ENCODE measurements at regions not wholly inside any gene's neighbourhood (a gene's known extent, or its start where the extent isn't known, plus 50 kb on each side); places are given as distances from the start of the nearest gene placed in this dataset.

- peaks cover under 1% of the 10 kb centered on the region for H3K27me3 ChIP-seq (ENCODE audit: control insufficient read depth, insufficient read depth, low read length)
- no peak for DNase-seq (ENCODE audit: low read depth)
- no peaks in the 10 kb centered on the region for H3K36me3 ChIP-seq (ENCODE audit: control insufficient read depth, insufficient read depth, low read length)
- peak; percentile 7 for FAIRE-seq
- TF ChIP-seq, protein P1, sequence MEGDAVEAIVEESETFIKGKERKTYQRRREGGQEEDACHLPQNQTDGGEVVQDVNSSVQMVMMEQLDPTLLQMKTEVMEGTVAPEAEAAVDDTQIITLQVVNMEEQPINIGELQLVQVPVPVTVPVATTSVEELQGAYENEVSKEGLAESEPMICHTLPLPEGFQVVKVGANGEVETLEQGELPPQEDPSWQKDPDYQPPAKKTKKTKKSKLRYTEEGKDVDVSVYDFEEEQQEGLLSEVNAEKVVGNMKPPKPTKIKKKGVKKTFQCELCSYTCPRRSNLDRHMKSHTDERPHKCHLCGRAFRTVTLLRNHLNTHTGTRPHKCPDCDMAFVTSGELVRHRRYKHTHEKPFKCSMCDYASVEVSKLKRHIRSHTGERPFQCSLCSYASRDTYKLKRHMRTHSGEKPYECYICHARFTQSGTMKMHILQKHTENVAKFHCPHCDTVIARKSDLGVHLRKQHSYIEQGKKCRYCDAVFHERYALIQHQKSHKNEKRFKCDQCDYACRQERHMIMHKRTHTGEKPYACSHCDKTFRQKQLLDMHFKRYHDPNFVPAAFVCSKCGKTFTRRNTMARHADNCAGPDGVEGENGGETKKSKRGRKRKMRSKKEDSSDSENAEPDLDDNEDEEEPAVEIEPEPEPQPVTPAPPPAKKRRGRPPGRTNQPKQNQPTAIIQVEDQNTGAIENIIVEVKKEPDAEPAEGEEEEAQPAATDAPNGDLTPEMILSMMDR (IDR thresholded peaks at IDR 0.05; ENCODE audit: insufficient read depth, low read length, severe bottlenecking) = no peak
- H3K4me3 ChIP-seq (ENCODE audit: low read depth, low read length) = no peak overlapping the region
These were observed 260.5 kb downstream of the CDK5RAP2 start for GRCh38 chr9:120319452-120319851.

GRCh38 chr9:120315154-120315553 lies 264.8 kb downstream of the CDK5RAP2 start:
- TF ChIP-seq, protein P1 (IDR thresholded peaks at IDR 0.05; ENCODE audit: insufficient read depth, low read length, severe bottlenecking) = no peak
- no peak for FAIRE-seq
- H3K36me3 ChIP-seq (ENCODE audit: control insufficient read depth, insufficient read depth, low read length) = no peaks in the 10 kb centered on the region

GRCh38 chr9:120312031-120312430 lies 267.9 kb downstream of the CDK5RAP2 start:
- Histone ChIP-seq H3K27me3 (ENCODE audit: control insufficient read depth, insufficient read depth, low read length) (no peaks in the 10 kb centered on the region), H3K4me3 (ENCODE audit: low read depth, low read length) (no peak overlapping the region), H3K36me3 (ENCODE audit: control insufficient read depth, insufficient read depth, low read length) (no peaks in the 10 kb centered on the region)
- FAIRE-seq (no peak), DNase-seq (ENCODE audit: low read depth) (no peak)
- TF ChIP-seq, protein P1 (IDR thresholded peaks at IDR 0.05; ENCODE audit: insufficient read depth, low read length, severe bottlenecking) = no peak

More at GRCh38 chr9:120315154-120315553, 264.8 kb downstream of the CDK5RAP2 start:
- Histone ChIP-seq H3K27me3 (ENCODE audit: control insufficient read depth, insufficient read depth, low read length) (no peaks in the 10 kb centered on the region), H3K4me3 (ENCODE audit: low read depth, low read length) (no peak overlapping the region)
- no peak for DNase-seq (ENCODE audit: low read depth)

GRCh38 chr9:120310035-120310434 lies 269.9 kb downstream of the CDK5RAP2 start:
- Histone ChIP-seq H3K36me3 (ENCODE audit: control insufficient read depth, insufficient read depth, low read length) (no peaks in the 10 kb centered on the region), H3K4me3 (ENCODE audit: low read depth, low read length) (no peak overlapping the region), H3K27me3 (ENCODE audit: control insufficient read depth, insufficient read depth, low read length) (no peaks in the 10 kb centered on the region)
- FAIRE-seq (no peak), DNase-seq (ENCODE audit: low read depth) (no peak)
- TF ChIP-seq, protein P1 (IDR thresholded peaks at IDR 0.05; ENCODE audit: insufficient read depth, low read length, severe bottlenecking) = no peak

DNA sequence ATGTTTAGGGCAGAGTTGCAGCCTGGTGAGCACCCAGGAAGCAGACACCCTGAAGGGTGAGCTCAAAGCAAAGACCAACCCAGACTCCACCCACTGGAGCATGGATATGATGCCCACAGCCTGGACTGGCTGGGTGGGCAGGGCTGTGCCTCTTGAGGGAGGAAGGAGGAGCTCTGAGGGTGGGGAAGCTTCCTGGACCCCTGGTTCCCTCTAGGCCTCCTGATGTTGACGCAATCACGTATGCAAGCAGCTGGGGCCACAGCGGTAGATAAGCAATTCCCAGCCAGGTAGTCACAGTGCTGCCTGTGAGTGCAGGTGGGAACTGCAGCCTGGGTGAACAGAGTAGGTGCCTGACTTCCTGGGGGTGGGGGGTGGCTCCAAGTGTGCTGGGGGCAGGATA lies 271.5 kb downstream of the CDK5RAP2 start:
- Histone ChIP-seq H3K36me3 (ENCODE audit: control insufficient read depth, insufficient read depth, low read length) (no peaks in the 10 kb centered on the region), H3K4me3 (ENCODE audit: low read depth, low read length) (no peak overlapping the region), H3K27me3 (ENCODE audit: control insufficient read depth, insufficient read depth, low read length) (no peaks in the 10 kb centered on the region)
- TF ChIP-seq, protein P1 (IDR thresholded peaks at IDR 0.05; ENCODE audit: insufficient read depth, low read length, severe bottlenecking) = no peak
- FAIRE-seq (no peak), DNase-seq (ENCODE audit: low read depth) (peak; percentile 14)

DNA sequence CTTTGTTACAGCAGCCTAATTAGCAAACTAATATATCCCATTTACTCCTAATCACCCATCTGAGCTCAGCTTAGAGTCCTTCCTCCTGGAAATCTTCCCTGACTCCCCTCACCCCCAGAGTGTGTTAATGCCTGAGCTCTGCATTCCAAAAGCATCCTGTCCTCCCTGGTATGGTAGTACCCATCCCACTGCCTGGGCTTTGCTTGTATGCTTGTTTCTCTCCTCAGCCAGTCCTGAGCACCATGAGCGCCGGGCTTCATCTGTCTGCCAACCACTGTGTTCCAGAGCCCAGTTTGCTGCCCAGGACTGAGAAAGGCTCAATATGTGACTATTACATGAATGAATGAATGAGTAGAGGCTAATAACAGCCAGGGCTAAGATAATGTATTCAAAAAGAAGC lies 272.4 kb downstream of the CDK5RAP2 start:
- TF ChIP-seq, protein P1 (IDR thresholded peaks at IDR 0.05; ENCODE audit: insufficient read depth, low read length, severe bottlenecking) = no peak
- no peaks in the 10 kb centered on the region for H3K27me3 ChIP-seq (ENCODE audit: control insufficient read depth, insufficient read depth, low read length)
- no peaks in the 10 kb centered on the region for H3K36me3 ChIP-seq (ENCODE audit: control insufficient read depth, insufficient read depth, low read length)
- FAIRE-seq (no peak), DNase-seq (ENCODE audit: low read depth) (no peak)
- H3K4me3 ChIP-seq (ENCODE audit: low read depth, low read length) = no peak overlapping the region

All from bronchial epithelial cell (primary cell).